ENCODE measurements at regions not wholly inside any gene's neighbourhood (a gene's known extent, or its start where the extent isn't known, plus 50 kb on each side); places are given as distances from the start of the nearest gene placed in this dataset.

- TF ChIP-seq CTCF (IDR thresholded peaks at IDR 0.05; ENCODE audit: borderline replicate concordance, extremely low read depth, low read length, poor library complexity, severe bottlenecking) (no peak), EZH2 (IDR thresholded peaks at IDR 0.05; ENCODE audit: borderline replicate concordance, low read depth, low read length, severe bottlenecking) (no peak)
Measured at GRCh38 chr1:5098981-5099385, 444.6 kb downstream of the AJAP1 start.
